Stimulated activated CD8-positive, alpha-beta memory T cell treated with anti-CD3 and anti-CD28 coated beads, Interleukin-7, amount 100 ng/mL, for 1 hour (primary cell): ENCODE measurements at regions not wholly inside any gene's neighbourhood (a gene's known extent, or its start where the extent isn't known, plus 50 kb on each side); places are given as distances from the start of the nearest gene placed in this dataset.

Experiments
- DNase-seq, 2 donors: peaks; one replicate each; pipeline ENCODE4 v3.0.0-alpha.2; 2020; ENCODE audit warnings: low read depth in 2 of 2

GRCh38 chr6:105815661-105816555, 270.2 kb upstream of the PRDM1 start:
- DNase-seq = no peak

DNA sequence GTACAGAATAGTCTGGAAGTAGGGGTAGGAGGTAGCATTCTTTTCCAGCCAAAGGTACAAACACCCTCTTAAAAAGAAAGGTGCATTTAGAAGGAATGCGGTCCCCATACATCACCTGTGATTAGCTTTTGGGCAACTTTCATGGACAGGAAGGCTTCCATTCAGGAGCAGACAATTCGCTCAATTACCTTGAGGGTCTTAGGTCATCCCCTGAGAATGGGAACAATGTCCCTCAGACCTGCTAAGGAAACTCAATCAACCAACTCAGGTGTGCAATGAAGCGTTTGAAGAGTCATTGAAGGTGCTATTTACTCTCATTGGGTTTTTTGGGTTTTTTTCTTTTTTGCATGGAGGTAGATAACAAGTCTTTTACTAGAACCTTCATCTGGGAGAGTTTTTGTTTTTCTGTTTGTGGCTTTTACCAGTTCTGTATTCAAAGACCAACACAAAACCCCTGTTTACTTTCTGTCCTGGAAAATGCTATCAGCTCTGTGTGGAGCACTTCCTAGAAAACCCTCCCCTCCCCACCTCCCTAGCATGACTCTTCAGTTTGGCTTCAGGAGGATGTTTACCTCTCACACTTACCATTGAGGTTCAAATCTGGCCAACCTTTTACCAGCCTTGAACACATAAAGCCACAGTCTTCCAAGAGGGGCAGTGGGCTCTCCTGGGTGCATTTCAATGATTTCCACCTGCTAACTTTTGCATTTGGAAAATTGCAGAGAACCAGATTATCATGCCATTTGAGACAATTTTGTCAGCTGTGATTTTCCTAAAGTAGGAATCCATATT, 271.2 kb upstream of the PRDM1 start:
- DNase-seq = no peak

GRCh38 chr6:105810922-105811482, 275.1 kb upstream of the PRDM1 start:
- DNase-seq = no peak

- no peak for DNase-seq
These were observed 275.8 kb upstream of the PRDM1 start for GRCh38 chr6:105810105-105810921.

DNA sequence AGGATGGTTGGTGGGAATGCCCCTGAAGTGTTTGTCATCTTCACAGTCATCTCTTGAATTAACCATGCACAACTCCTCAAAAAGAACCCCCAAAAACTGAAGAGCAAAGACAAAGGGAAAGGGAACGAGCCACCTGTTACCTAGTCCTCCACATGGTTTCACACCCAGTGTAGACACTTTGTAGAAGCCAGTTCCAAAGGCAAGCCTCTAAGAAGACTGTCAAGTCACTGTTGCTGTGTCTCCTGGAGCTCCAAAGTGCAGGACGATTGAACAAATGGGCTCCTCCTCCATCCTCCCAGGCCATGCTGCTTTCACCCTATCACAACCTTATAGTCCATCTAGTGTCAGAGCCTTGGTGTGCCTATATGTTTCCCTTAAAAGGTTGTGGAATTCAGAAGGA, 277.6 kb upstream of the PRDM1 start:
- no peak for DNase-seq

- no peak for DNase-seq
These were observed 278.2 kb upstream of the PRDM1 start for GRCh38 chr6:105807905-105808304.

DNA sequence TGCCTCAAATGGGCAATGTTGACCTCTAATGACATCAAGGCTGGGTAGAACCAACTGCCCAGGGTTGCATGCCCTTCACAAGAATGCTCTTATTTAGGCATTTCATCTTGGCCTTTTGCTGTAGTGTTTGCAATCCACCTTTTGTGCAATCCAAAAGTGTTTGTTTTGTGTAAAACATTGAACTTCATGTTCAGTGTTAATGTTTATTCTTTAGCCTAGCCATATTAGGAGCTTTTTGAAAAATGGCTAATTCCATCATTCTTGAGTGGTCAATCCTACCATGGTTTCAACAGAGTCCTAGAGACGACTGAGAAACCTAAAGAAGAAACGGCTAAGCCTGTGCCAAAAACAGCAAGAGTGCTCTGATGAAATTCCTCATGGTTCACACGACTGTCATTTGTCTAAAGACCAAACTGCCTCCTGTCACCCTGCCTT, 279.6 kb upstream of the PRDM1 start:
- no peak for DNase-seq

GRCh38 chr6:105805501-105806023, 280.6 kb upstream of the PRDM1 start:
- no peak for DNase-seq

GRCh38 chr6:105804424-105804823, 281.7 kb upstream of the PRDM1 start:
- DNase-seq = no peak

DNA sequence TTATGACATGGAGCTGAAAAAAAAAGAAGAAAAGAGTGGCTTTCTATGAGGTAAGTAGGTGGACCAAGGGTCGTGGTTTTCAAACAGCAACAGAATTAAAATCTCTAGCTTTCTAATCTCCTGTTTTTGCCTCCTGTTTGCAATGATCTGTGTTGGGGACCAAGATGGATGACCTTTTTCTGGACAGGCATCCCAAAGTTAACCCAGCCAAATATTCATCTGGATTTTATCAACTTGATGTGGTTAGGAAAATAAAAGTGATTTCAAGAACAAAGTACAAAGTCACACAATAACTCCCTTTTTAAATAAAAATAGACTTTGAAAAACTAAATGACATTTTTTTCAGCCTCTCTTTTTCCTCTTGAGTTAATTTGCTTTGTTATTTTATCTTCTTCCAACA, 282.1 kb upstream of the PRDM1 start:
- DNase-seq = no peak

DNA sequence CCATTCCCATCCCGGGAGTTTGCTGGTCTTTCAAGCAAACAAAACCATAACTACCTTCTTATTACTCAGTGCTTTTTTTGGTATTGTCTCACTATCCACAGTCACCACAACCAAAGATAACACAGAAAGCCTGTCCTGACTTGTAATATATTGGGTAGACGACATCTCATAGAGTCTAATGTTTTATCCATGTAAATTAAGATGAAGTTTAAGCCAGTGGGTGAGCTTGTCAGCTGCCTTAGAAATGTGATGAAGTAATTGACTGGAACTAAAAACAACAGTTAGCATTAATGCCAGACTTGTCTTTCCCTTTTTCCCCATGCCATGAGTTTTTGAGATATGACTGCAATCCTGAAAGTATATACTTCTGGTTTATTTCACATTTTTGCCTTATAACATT, 282.7 kb upstream of the PRDM1 start:
- no peak for DNase-seq

GRCh38 chr6:105802703-105803102, 283.4 kb upstream of the PRDM1 start:
- DNase-seq = no peak

- no peak for DNase-seq
These were observed 285.3 kb upstream of the PRDM1 start for GRCh38 chr6:105800871-105801270.

DNA sequence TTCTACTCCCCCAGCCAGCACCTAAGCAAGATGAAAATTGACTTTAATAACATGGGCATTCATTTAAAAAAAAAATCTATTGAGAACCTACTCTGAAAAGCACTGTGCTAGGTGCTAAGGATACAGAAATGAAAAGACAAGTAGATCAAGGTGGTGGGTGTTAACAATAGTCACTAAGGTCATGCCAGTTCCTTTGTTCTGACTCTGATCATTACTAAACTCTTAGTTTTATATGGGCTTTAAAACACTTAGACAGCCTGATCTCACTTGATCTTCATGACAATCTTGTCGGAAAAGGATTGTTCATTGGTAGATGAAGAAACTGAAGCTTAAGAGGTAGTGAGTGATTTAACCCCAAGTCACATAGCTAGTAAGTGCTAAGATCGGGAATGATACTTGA, 285.7 kb upstream of the PRDM1 start:
- DNase-seq = no peak

DNA sequence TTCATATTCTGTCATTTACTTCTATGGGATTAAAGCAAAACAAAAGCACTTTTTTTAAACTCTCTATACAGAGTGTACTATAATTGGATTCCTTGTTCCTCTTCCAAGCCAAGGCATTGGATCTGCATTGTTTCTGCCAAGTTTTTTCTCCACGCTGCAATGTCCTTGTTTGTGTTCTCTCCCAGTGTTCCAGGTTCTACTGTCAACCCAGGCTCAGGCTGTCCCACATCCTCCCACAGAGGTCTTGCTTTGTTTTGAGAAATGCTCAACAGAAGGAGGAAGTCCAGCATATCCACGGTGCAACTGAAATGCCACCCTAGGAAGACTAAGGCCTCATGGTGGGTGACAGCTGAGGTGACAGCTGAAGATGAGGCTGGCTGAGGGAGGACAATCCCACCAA, 287.1 kb upstream of the PRDM1 start:
- no peak for DNase-seq

- DNase-seq = no peak
These were observed 288.1 kb upstream of the PRDM1 start for GRCh38 chr6:105797983-105798453.

DNA sequence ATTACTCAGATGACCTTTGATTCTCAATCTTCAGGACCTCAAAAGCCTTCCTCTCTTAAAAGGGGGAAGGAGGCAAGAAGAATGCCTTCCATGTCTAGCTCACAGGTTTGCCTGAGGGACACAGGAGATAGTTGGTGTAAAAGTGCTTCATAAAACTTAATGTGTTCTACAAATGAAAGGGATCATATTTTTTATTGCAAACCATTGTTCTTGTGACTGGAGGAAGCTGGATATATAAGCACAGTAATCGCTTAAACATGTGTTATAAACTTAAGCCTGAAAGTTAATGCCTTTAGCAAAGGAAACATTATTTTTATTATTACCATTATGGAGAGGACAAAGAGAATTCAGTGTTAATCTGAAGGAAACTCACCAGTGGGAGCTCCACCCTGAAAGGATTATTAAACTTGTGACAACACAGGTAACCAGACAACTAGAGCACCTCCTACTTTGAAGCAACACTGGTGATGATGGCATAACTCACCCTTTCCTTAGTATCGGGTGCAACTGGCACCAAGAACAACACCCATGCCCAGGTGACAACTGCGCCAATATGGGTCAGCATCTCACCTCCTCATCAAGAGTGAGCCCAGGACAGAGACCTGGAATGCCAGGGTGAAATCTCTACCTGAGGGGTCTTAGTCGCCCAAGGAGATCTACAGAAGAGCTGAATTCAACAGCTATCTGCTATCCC, 288.7 kb upstream of the PRDM1 start:
- no peak for DNase-seq

DNA sequence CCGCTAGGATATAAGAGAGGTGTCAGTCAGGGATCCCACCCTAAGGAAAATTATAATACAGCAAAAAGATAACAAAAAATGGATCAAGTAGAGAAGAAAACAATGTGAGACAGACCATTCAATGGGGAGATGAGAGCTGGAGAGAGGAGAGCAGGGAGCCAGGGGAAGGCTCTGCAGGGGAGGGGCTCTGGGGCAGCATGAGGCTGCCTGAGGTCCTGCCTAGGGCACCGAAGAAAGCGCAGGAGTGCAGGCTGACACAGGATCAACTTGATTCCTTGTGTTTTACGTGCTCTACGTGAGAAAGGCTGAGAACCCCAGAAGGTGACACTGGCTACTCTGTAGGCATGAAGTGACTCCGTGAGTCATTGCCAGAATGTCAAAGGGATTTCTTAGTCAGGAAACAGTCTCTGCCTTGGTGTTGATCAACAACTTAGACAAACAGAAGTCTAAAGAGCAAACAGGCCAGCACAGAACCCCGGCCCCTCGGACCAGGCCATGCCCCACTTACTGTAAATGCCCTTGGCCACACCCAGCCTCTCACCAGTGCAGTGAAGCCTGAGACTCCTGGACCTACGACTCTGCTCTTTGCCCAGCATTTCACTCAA, 290.1 kb upstream of the PRDM1 start:
- no peak for DNase-seq

GRCh38 chr6:105795366-105795765, 290.8 kb upstream of the PRDM1 start:
- no peak for DNase-seq

GRCh38 chr6:105794870-105795269, 291.3 kb upstream of the PRDM1 start:
- DNase-seq = no peak
